Hematopoietic multipotent progenitor cell treated with erythropoietin and hydrocortisone succinate and interleukin-3 and kit ligand, for 4 days (in vitro differentiated cells): ENCODE measurements at regions not wholly inside any gene's neighbourhood (a gene's known extent, or its start where the extent isn't known, plus 50 kb on each side); places are given as distances from the start of the nearest gene placed in this dataset.

ENCODE experiments used
- DNase-seq: peaks from one replicate; pipeline ENCODE4 v3.0.0-alpha.2; 2015

DNA sequence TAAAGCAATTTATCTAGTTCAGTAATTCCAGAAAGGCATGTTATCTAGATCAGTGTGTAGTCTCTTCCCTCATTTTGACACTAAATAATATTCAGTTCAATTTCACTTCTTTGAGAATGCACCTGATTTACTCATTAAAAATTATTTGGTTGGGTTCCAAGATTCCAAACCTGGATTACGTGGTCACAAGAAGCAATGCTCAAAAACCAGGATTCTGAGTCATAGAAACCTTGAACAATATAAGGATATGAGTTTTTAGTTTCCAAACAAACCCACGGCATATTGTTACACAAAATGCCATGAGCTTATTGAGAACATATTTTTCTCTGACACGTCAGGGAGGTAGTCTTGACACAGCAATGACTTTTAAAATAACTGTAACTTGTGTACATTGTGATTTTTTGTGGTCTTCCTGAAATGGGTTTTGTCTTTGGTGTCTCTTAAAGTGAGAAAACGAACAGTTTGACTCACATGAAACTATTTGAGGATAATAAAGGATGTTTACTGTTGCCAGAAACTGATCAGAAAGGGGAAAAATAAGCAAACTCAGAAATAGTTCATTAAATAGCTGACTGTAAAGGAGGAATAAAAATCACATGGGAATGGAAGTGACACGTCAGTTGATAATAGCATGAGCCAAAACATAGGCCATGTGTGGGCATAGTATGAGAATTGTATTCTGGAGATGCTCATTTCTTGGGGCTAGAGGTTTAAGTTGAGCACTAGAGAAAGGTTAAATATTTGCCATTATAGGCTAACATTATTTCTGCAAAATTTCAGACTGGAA, 617.7 kb upstream of the CDH2 start:
- DNase-seq, result no peak

DNA sequence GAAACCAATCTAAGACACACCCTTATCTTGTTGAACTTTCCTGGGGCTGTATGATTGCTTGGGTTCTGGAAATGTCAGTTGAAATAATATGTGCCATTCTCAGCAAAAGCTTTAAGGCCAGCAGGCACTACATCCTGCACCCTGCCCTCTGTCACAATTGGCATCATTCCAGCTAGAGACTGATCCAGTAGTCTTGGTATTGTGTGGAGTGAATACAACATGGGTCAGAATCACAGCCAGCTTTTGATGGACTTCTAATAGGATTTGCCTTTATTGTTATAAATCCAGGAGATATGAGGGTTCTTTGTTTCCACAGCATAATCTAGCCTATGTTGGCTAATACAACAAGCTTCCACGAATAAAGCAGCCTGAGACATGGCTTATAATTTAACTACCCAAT, 617.0 kb upstream of the CDH2 start:
- DNase-seq, result no peak

DNA sequence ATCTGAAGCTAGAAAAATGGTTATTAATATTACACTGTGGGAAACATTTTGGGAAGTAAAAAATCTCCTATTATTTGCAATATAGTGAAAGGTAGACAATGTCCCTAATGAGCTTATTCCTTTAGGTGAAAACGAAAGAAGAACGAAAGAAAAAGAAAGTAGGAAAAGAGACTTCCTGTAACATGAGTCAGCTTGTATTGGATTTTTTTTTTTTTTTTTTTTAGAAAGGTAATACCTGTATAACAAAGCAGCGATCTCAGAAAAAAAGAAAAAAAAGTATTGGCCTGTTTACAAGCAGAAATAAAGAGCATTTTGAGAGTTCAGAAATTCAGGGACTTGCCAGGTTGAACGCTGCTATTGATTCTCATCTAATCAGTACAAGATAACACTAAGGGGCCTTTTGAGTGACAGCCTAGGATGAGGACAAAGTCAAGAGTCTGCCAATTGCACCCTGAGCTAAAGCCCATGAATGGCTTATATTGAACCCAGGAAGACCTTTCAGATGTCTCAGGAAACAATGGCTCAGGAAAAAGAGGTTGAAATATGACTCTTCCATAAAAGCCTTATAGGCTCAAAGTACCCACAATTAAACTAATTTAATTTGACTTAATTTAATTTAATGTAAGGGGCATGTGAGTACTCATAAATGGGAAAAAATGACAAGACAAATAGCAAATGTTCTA, 615.6 kb upstream of the CDH2 start:
- DNase-seq, result no peak

DNA sequence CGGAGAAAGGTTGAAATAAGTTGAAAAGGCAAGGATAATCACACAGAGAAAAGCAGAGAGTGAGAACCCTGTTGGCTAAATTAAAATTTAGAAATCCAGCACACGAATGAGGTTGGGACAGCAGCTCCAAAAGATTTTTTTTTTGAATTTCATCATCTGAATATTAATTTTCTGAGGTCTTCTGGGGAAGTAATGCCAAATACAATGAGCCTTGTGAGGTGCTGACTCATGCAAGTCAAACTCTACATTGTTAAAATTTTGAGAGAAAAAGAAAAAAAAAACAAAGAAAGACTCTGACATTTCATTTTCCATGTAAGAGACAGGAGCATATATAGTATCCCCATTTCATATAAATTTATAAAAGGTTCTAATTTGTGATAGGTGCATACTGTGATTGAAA, 614.2 kb upstream of the CDH2 start:
- DNase-seq, result no peak

DNA sequence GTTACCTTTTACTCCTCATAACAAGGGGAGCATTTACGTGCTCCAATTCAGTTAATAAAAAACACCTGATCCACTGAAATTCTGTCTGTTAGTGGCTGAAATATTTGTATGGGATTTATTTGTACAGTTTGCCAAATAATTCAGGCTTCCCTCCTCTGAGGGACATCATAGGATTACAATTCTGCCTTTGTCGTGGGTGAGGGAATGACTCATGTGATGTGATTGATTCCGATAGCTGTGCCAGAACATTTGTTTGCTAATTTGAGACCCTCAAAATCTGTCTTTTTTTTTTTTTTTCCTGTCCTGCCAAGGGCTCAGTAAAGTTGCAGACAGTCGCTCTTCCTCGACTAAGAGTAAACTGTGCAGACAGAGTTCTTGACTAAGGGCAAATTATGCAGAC, 612.6 kb upstream of the CDH2 start:
- DNase-seq, result no peak

DNA sequence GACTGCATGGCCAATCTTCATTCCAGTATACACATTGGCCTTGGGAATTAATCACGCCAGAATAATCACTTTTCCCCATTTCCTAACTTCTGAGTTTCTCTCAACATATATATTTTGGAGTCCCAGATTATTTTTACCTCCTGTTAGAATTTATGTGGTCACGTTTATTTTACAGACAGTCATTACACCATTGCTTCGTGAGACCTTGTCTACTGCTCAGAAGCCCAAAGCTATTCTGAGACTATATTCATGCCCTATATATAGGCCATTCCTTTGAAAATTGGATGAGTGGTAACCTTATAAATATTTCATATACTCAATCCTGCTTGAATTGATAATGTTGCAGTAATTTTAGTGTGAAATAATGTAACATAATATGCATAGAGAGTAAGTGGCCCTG, 610.0 kb upstream of the CDH2 start:
- no peak for DNase-seq

DNA sequence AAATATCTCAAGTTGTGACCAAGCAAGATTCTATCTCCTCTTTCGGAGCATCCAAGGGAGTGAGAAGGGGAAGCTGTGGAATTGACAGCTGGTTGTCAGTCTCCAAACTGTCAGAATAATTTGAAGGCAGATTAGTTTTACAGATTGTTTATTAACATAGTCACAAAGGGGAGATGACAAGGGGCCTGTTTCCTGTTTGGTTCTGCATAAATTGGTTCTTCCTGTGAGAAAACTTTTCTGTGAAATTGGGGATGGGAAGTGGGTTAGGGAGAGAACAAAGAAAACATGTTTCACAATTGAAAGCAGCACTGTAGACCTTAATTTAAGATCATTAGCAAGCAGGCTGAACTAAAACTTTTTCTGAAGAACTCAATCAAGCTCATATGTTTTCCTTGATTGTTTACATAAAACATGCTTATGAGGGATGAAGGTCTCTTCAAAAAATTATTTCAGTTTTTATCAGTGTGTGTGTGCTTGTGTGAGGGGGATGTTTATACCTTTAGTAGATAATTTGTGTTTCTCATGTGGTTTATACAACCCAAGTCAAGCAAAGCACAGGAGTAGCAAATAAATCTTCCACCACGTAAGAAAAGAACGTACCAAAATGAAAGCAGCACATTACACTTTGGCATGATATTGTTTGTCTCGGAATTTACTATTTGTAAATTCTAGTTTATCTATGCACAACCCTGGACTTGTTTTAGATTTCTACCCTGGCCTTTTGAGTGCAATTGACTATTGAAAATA, 604.9 kb upstream of the CDH2 start:
- DNase-seq, result no peak

DNA sequence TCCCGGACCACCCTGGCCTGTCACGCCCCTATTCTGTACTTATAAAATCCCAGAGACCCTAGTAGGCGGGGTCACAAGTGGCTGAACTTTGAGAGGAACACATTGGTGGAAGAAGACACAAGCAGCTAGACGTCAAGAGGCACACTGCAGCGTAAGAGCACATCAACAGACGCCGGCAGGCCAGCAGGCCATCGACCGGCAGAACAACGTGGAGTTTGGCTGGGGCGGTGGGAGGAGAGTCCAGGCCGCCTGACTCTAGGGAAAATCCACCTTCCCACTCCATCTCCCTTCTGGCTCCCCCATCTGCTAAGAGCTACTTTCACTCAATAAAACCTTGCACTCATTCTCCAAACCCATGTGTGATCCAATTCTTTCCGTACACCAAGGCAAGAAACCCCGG, 601.8 kb upstream of the CDH2 start:
- no peak for DNase-seq

DNA sequence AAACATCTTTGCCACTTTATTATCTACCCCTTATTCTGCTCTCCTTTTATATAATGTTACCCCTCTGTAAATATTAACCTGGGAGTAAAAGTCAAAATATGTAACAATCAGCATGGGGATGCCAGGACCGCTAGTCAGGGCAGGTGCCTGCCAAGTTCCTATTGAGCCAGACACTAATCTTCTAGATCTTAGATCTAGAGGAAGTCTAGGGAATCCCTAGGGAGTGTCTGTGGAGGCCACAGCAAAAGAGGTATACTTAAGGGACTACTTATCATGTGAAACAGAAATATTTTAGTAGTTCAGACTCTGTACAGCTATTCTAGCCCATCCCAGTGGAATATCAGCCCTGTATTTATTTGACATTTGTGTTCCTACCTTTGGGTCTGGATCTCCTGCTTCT, 600.8 kb upstream of the CDH2 start:
- DNase-seq, result no peak

DNA sequence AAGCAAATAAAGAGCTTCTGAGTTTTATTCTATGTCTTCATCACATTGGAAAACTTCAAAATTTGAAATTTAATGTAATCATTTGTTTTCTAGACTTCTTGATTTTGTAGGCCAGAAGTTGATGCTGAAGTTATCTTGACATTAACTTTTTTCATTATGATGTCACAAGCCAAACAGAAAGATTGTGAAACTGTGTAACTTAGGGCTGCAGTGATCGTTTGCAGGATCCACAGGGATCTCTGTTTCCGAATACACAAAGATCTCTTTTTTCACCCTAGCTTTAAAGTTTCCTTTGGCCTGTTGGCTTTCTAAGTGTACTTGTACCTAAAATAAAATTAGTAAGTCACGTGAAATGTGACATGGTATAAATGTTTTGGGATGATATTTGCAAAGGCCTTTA, 594.9 kb upstream of the CDH2 start:
- DNase-seq, result no peak

DNA sequence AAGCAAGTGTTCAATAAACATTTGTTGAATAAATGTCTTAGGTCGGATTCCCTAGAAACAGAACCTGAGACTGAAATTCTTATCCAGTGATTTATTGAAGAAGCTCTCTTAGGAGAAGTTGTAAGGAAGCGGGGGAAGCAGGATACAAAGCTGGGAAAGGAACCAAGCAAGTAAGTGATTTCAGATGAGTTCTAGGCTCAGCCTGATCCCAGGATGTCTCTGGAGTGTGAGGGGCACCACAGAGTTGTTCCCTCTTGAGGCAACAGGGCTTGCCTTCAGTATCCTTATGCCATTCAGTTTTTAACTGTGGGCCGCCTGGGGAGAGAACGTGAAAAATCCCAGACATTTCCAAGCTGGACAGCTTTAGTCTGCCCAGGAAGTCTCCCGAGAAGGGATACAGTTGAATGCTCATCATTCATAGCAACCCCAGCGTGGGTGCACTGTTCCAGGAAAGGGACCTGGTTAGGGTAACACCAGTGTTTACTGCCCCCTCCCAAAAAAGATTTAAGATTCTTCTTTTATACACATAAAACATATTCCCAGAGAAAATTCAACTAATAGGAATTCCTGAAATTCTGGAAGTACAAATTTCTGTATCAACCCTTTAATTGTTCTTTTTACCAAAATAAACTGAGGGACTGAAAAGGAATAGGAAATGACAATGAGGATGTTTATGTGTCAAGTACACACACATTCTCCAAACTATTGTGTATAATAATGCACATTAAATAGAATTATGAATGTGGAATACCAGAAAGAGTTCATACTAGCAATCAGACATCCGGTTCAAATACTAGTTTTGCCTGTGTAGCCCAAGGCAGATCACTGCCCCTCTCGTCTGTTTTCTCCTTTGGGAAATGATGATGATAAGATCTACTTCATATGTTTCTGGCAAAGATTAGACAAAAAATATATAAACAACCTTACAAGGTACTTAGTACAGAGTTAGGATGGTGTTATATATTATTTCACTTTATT, 592.1 kb upstream of the CDH2 start:
- DNase-seq, result no peak

DNA sequence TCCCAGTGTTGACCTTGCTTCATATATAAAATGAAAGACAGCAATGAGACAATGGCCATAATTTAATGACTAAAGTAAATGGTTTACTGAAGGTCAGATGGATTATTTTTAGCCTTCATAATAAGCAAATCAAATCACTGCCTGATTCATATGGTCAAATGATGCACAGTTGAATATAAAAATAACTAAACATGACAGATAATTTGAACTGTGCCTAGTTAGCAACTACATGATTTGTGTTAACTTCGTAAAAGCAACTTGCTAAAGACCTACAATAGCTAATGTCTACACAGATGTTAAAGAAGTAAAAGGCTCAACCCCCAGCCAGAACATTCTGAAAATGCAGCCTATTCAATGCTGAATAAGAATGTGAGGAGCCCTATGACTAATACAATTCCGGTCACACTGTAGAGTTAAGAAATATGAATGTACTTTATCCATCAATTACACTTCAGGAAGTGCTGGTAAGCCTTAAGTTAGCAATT, 590.8 kb upstream of the CDH2 start:
- no peak for DNase-seq

DNA sequence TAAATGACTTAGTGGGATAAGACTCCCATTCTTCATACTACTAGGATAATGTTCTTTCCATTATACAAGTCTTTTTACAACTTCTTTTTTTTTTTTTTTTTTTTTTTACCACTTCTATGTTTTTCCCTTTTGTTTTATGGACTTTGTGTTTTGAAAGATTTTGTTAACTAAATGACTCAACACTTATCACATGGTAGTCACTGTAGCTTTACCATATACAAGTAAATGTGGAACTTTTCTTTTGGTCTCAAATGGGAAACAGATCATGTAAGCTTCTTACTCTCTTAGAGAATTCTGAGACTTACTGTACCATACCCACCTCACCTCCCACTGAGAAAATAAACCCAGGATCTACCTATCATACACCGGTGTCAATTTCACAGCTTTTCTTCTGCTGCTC, 590.3 kb upstream of the CDH2 start:
- no peak for DNase-seq

DNA sequence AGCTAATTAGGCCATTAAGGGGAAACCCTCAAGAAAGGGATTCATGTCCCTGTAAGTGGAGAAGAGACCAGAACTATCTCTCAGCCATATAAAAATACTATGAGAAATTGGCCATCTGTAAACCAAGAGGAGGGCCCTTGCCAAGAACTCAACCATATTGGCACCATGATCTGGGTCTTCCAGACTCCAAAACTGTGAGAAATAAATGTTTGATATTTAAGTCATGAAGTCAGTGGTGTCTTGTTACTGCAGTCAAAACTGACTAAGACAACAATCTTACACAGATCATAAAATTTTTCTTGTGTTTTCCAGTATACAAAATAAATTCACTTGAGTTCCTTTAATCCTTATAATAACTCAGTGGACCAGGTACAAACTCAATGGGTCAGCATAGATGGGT, 589.8 kb upstream of the CDH2 start:
- no peak for DNase-seq

DNA sequence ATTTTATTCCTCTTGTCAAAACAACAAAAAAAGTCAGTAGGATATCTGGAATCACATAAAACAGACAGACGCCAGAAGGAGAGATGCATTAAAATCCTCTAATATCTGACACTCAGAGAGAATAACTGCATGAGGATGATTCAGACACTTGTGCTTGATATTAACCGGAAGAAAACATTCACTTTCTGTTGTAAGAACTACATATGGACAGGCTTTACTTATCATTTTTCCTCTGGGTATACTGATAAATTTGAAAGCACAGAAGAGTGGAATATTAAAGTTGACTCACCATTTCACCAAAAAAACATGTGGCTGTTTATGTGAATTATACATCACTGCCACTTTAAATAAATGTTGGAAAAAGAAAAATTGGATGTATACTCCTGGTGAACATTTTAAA, 589.1 kb upstream of the CDH2 start:
- no peak for DNase-seq

DNA sequence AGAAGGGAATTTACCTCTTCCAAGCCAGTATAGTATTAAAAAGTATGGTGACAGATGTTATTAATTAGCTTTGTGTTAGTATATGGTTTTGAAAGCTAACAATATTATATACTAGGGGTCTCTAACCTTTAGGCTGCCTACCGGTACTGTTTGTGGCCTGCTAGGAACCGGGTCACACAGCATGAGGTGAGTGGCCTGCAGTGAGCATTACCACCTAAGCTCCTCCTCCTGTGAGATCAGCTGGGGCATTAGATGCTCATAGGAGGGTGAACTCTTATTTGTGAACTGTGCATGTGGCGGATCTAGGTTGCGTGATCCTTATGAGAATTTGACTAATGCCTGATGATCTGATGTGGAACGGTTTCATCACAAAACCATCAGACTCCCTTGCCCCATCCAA, 583.4 kb upstream of the CDH2 start:
- no peak for DNase-seq

DNA sequence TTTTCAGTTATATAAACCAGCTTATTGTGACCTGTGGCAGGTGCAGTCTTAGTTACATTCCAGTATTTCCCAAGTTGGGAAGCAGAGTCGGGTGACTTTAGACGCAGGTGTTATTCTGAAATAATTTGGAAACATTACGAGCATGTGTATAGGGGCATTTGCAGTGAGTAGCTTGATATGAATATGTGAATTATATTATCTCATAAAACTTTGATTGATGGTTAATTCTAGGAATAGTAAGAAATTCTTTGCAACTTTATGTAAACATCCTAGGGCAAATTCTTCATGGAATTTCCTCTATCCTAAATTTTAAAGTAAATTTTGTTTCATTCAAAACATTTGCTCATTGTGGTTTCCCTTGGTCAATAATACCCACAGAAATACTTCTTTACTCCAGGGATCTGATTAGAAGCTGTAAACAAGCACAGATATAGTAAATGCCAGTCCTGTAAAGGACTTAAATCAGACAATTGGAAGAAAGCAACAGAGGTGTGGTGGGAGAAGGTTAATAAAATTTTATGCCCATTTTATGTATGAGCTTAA, 580.6 kb upstream of the CDH2 start:
- DNase-seq, result no peak

DNA sequence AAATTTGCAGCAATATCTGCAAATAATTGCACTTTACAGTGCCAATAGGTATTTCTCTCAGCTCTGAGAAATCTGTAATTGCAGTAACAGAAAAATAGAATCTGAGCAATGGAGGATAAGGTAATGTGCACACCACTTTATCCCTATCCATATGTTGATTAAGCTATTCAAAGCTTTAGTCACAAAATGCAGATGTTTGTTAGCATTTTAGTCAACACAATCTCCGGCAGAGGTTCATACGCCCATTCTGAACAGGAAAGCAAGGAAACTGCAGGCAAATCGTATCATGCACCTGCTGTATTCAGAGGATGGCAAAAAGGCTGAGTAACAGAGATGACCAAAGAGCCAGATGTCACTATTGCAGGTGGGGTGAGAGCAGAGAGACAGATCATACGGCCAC, 566.2 kb upstream of the CDH2 start:
- DNase-seq, result no peak

DNA sequence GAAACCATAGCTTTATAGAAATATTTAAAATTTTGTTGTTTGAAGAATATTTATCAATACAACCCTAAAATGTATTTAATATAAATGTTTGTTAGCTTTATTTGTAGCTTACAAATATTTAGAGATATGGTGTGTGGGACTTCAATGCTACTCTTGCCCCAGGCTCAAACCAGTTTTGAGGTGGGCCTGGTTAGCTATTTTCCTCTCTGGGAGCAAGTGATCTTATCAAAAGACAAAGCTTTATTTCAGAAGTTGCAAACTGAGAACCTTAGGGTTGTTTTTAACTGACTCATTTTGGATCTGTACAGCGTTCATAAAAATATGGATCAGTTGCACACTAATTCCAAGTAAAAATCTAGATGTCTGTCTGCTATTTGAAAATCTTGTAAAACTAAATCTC, 563.6 kb upstream of the CDH2 start:
- no peak for DNase-seq

DNA sequence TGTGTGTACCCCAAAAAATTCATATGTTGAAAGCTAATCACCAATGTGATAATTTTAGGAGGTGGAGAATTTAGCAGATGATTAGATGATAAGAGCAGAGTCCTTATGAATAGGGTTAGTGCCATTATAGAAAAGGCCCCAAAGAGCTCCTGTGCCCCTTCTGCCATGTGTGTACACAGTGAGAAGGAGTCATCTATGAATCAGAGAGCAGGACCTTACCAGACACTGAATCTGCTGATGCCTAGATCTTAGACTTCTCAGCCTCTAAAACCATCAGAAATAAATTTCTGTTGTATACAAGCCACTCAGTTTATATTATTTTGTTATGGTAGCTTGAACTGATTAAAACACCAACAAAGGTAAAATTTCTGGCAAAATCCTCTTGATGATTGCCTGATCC, 560.0 kb upstream of the CDH2 start:
- no peak for DNase-seq

DNA sequence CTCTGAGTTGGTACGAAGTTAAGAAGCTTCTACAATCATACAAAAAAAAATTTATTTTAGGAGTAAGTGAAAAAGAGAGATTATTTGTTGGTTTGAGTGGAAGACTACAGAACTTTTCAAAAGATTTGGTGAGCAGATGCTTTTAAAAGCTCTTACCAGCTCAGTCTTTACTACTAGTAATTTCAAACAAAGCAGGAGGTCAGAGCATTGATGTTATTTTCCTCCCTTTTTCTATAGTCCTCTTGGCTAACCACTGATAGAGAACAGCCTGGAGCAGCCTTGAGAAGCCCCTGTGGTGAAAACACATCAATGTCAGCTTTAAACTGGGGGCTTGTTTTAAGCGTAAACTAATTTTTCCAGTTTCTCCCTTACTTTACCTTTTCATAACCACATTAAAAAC, 559.3 kb upstream of the CDH2 start:
- DNase-seq, result no peak

DNA sequence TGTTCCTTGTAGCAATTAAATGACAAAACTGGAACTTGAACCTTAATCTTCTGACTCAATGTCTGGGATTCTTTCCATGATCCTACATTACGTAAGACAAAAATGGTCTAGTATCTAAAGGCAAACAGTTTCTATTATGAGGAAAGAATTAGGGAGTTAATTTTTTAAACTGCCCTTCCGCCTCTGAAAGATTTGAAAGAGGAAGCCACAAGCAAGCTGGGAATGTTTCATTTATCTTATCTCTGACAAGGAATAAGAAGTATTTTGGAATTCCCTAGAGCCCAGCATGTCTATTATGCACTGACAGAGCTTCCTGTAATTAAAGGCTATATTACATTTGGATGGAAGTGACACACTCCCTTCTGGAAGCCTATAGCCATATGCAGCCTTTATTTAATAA, 558.8 kb upstream of the CDH2 start:
- DNase-seq, result no peak

DNA sequence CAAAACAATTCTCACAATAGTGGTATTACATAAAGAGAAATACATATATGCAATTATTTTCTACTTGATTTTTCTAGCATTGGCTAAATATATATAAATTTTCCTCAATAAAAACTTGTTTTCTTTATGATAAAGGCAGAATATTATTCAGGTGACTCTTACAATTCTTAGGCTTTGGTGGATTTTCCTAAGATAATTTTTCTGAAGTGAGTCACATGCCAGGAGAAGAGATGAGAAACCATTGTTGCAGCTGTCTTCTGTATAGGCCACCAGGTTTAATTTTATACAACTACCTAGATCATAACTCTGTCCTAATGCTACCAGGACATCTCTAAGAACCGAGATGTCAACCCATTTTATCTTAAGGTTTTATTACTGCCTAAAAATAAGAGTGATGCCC, 552.4 kb upstream of the CDH2 start:
- DNase-seq, result no peak
